BJ (cell line): ENCODE measurements at regions not wholly inside any gene's neighbourhood (a gene's known extent, or its start where the extent isn't known, plus 50 kb on each side); places are given as distances from the start of the nearest gene placed in this dataset.
"Not testable (repeated sequence)": the region's sequence is repeated elsewhere in the genome, so short reads cannot be mapped to it uniquely, and the experiment has no call there.

ENCODE experiments used
- CTCF ChIA-PET: fragments of 350-600 bp; formaldehyde crosslinking; extraction: SDS; loops from one replicate; lab custom pipeline; 2021; ENCODE audit warnings: antibody characterized with exemption, inconsistent platforms; lab: Yijun Ruan, JAX
- POLR2A ChIA-PET: fragments of 300-600 bp; sonication (Branson Sonifier 250); formaldehyde crosslinking; extraction: SDS; loops from one replicate; lab custom pipeline; 2021; ENCODE audit warnings: antibody characterized with exemption; lab: Charles Lee
- DNase-seq: peaks from one replicate; pipeline ENCODE4 v3.0.0-alpha.2; 2011; ENCODE audit warnings: low read depth
- H3K27me3 ChIP-seq: 2 replicates; pipeline ENCODE4 v1.6.0; 2011; ENCODE audit warnings: low read length; ENCODE audit not compliant: control insufficient read depth, insufficient read depth
- H3K36me3 ChIP-seq: 2 replicates; pipeline ENCODE4 v1.5.1; 2011; ENCODE audit warnings: low read length; ENCODE audit not compliant: control insufficient read depth, insufficient read depth
- H3K4me3 ChIP-seq: 2 replicates; pipeline ENCODE4 v1.5.1; 2011; ENCODE audit warnings: low read depth, mild to moderate bottlenecking, control low read depth, low read length
- TF ChIP-seq, protein P1 (sequence below): IDR thresholded peaks from 2 replicates; pipeline ENCODE4 v1.5.1; 2011; ENCODE audit warnings: low read depth, mild to moderate bottlenecking, control low read depth, inconsistent platforms, low read length, moderate library complexity; ENCODE audit not compliant: insufficient read depth

DNA sequence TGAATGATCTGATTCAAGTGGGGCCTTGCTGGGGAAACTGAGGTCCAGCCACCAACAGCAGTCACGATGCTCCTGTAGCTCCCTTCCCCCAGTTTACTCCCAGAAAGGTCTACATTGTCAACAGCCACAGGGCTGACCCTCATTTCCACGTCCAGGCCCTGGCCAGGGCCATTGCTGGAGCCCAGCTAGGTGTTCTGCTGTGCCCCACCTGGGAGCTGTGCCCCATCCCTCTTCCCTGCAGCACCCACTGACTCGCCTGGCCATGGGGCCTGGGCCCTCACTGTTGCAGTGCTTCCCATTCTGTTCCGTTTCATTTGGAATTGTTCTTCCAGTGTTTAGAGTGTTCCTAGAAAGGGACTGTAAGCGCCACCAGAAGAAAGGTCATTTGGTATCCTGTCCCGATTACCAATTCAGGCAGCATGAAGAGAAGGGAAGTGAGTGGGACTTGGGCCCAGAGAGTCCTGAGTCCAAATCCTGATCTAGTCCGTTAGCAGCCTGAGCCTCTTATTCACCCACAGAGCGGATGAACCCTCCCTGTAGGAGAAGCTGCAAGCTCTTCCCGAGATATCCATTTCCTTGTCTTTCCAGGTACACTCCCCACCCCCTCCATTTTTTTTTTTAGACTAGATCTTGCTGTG lies 73.1 kb upstream of the HPCAL1 start:
- H3K36me3 ChIP-seq, result no peaks in the 10 kb centered on the region
- TF ChIP-seq, protein P1, sequence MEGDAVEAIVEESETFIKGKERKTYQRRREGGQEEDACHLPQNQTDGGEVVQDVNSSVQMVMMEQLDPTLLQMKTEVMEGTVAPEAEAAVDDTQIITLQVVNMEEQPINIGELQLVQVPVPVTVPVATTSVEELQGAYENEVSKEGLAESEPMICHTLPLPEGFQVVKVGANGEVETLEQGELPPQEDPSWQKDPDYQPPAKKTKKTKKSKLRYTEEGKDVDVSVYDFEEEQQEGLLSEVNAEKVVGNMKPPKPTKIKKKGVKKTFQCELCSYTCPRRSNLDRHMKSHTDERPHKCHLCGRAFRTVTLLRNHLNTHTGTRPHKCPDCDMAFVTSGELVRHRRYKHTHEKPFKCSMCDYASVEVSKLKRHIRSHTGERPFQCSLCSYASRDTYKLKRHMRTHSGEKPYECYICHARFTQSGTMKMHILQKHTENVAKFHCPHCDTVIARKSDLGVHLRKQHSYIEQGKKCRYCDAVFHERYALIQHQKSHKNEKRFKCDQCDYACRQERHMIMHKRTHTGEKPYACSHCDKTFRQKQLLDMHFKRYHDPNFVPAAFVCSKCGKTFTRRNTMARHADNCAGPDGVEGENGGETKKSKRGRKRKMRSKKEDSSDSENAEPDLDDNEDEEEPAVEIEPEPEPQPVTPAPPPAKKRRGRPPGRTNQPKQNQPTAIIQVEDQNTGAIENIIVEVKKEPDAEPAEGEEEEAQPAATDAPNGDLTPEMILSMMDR, result no peak
- H3K4me3 ChIP-seq, result no peak overlapping the region
- H3K27me3 ChIP-seq, result peaks cover 1% of the 10 kb centered on the region; the same call in 1 of the 2 replicates
- POLR2A ChIA-PET, result interaction anchor here (0.6 kb wide), 1 partner anchor 599 kb away, joined by 3 read pairs; the partner anchor contains the start of gene YWHAQ
- CTCF ChIA-PET, result interaction anchor here (0.6 kb wide), 2 partner anchors 205 to 443 kb away, joined by 3 read pairs; no protein-coding TSS in a partner anchor
- no peak for DNase-seq

DNA sequence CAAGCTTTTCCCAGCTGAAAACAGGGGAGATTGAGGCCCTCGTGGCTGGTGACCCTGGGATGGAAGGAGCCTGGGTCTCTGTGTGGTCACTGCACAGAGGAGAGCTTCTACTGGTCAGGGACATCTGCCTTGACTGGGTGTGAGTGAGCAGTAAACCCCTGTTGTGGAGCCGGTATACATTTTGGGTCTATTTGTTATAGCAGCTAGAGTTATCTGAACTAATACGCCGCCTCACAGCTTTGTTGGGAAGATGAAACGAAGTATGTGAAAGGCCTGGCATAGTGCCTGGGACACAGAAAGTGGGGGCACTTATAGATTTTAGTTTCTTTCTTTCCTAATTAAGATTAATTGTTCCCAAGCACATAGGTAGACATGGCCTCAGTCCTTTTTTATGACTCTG lies 72.2 kb upstream of the HPCAL1 start:
- TF ChIP-seq, protein P1, result no peak
- DNase-seq, result no peak
- ChIA-PET CTCF (interaction anchor here (0.7 kb wide), 1 partner anchor 16 kb away, joined by 3 read pairs; no protein-coding TSS in a partner anchor), POLR2A (no interaction called here)
- no peaks in the 10 kb centered on the region for H3K36me3 ChIP-seq
- H3K27me3 ChIP-seq, result peaks cover 1% of the 10 kb centered on the region; the same call in 1 of the 2 replicates
- no peak overlapping the region for H3K4me3 ChIP-seq

DNA sequence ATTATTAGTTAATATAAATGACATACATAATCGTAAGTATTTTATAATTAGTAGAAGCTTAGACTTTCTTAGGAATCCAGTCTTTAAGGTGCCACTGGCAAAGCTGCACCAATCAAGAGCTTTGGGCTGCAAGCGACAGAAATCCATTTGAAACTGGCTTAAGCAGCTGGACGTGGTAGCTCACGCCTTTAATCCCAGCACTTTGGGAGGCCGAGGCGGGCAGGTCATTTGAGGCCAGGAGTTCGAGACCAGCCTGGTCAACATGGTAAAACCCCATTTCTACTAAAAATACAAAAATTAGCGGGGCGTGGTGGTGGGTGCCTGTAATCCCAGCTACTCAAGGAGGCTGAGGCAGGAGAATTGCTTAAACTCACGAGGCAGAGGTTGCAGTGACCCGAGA lies 71.8 kb upstream of the HPCAL1 start:
- DNase-seq, H3K4me3 ChIP-seq, H3K27me3 ChIP-seq, H3K36me3 ChIP-seq, POLR2A ChIA-PET: not testable (repeated sequence)
- CTCF ChIA-PET, result interaction anchor here (0.7 kb wide), 1 partner anchor 16 kb away, joined by 3 read pairs; no protein-coding TSS in a partner anchor

DNA sequence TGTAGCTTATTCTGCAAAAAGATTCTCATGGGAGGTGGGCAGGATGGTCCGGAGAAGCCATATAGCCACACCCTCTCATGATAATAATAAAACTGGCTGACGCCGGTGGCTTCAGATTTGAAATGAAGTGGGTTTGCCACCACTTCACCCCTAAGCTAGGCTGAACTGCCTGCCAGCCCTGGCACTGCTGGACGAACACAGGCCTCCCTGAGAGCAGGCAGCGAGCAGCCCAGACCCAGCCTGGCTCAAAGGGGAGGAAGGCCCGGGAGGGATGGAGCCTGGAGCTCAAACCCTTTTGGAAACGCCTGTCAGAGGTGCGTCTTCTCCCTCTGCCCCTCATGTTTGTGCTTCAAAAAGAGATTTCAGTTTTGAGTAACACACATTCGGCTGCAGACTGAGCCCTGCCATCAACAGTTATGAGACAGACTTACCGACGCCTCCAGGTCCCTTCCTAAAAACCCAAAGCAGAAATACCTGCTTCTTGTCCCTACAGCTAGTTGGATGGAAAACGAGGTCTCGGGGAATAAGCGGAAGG lies 71.1 kb upstream of the HPCAL1 start:
- CTCF ChIA-PET, result interaction anchor here (0.8 kb wide), 1 partner anchor 177 kb away, joined by 3 read pairs; no protein-coding TSS in a partner anchor
- DNase-seq, result no peak
- TF ChIP-seq, protein P1, result no peak
- POLR2A ChIA-PET, result no interaction called here
- H3K27me3 ChIP-seq, result peaks cover 1% of the 10 kb centered on the region; the same call in 1 of the 2 replicates
- no peak overlapping the region for H3K4me3 ChIP-seq
- H3K36me3 ChIP-seq, result no peaks in the 10 kb centered on the region

DNA sequence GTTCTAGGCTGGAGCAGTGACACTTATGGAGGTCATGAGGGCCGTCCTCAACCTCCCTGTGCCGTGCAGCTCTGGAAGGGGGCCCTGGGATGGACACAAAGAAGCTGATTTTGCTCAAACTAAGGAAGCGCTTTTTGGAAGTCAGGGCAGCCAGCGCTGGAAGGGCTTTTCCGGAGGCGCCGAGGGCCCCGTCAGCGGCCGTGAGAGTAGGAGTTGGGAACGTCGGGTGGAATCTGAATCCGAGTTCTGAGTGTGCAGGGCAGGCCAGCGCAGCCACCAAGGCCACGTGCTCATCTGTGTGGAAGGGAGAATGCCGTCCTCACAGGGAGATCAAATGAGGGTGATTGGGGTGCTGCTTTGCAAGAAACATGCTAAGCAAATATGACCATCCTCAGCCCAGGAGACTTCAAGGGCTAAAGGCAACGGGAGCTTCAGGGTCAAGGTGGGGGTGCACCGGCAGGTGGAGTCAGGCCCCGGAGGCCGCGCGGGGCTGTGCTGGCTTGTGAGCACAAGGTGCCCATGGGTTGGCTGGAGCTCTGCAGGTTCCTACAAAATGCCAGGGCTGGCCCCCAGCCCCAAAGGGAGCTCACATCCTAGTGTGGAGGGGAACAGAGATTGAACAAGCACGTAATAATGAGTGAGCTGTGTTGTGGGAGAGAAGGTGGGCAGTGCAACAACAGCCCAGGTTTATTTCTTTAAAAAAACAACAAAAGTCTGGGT lies 70.4 kb upstream of the HPCAL1 start:
- no peak for DNase-seq
- Histone ChIP-seq H3K27me3 (peaks cover 1% of the 10 kb centered on the region; the same call in 1 of the 2 replicates), H3K4me3 (no peak overlapping the region), H3K36me3 (no peaks in the 10 kb centered on the region)
- TF ChIP-seq, protein P1, result no peak
- ChIA-PET CTCF (interaction anchor here (0.8 kb wide), 1 partner anchor 176 kb away, joined by 3 read pairs; no protein-coding TSS in a partner anchor), POLR2A (no interaction called here)
